GM23338 (cell line): ENCODE measurements at regions not wholly inside any gene's neighbourhood (a gene's known extent, or its start where the extent isn't known, plus 50 kb on each side); places are given as distances from the start of the nearest gene placed in this dataset.

Experiments
- ATAC-seq: fragments of 200-7000 bp; cut with Tn5 transposase; 3 replicates; pipeline ENCODE4 v1.9.1; 2020
- DNase-seq: peaks from one replicate; pipeline ENCODE4 v3.0.0-alpha.2; 2015; ENCODE audit warnings: low spot score
- H2AFZ ChIP-seq: fragments of 200-600 bp; sonication (generic); 2 replicates; pipeline ENCODE4 v1.8.0; 2016; ENCODE audit warnings: antibody characterized with exemption, mild to moderate bottlenecking, moderate library complexity
- H3F3A ChIP-seq: fragments of 200-600 bp; sonication (generic); replicated peaks from 2 replicates; pipeline ENCODE4 v1.8.0; 2017; ENCODE audit warnings: antibody characterized with exemption, mixed run types, low read depth
- H3K27ac ChIP-seq: fragments of 200-600 bp; sonication (generic); 2 replicates; pipeline ENCODE4 v1.6.1; 2016; ENCODE audit warnings: low read depth
- H3K27me3 ChIP-seq: fragments of 200-600 bp; sonication (generic); 2 replicates; pipeline ENCODE4 v1.8.0; 2016; ENCODE audit warnings: mild to moderate bottlenecking, mixed run types, moderate library complexity; ENCODE audit not compliant: insufficient read depth
- H3K36me3 ChIP-seq: fragments of 200-600 bp; sonication (generic); 2 replicates; pipeline ENCODE4 v1.8.0; 2016; ENCODE audit warnings: mild to moderate bottlenecking; ENCODE audit not compliant: insufficient read depth
- H3K4me1 ChIP-seq: fragments of 200-600 bp; sonication (generic); 2 replicates; pipeline ENCODE4 v1.8.0; 2016; ENCODE audit warnings: mild to moderate bottlenecking, moderate library complexity; ENCODE audit not compliant: insufficient read depth
- H3K4me2 ChIP-seq: fragments of 200-600 bp; sonication (generic); 2 replicates; pipeline ENCODE4 v1.7.1; 2017; ENCODE audit warnings: mixed run types
- H3K4me3 ChIP-seq: fragments of 200-600 bp; sonication (generic); 2 replicates; pipeline ENCODE4 v1.6.1; 2016; ENCODE audit warnings: mixed run types
- H3K79me2 ChIP-seq: fragments of 200-600 bp; sonication (generic); replicated peaks from 2 replicates; pipeline ENCODE4 v1.8.0; 2017; ENCODE audit warnings: mild to moderate bottlenecking; ENCODE audit not compliant: insufficient read depth
- H3K9me2 ChIP-seq: fragments of 200-600 bp; sonication (generic); 2 replicates; pipeline ENCODE4 v1.8.0; 2017; ENCODE audit not compliant: insufficient read depth
- H4K20me1 ChIP-seq: fragments of 200-600 bp; sonication (generic); replicated peaks from 2 replicates; pipeline ENCODE4 v1.8.0; 2017; ENCODE audit warnings: mild to moderate bottlenecking; ENCODE audit not compliant: insufficient read depth
- H3K27ac Mint-ChIP-seq: 2 replicates; pipeline ENCODE4 v1.8.0; 2020; ENCODE audit warnings: inconsistent platforms, mild to moderate bottlenecking, moderate library complexity, mixed read lengths
- H3K27me3 Mint-ChIP-seq: 3 replicates; pipeline ENCODE4 v1.8.0; 2022; ENCODE audit warnings: low read depth, mild to moderate bottlenecking, moderate library complexity, mixed read lengths, inconsistent platforms; ENCODE audit not compliant: insufficient read depth, poor library complexity
- H3K36me3 Mint-ChIP-seq: 3 replicates; pipeline ENCODE4 v1.8.0; 2021; ENCODE audit warnings: low read depth, mild to moderate bottlenecking, inconsistent platforms, moderate library complexity, mixed read lengths
- H3K4me1 Mint-ChIP-seq: 3 replicates; pipeline ENCODE4 v1.8.0; 2020; ENCODE audit warnings: mild to moderate bottlenecking, inconsistent platforms, mixed read lengths
- H3K4me3 Mint-ChIP-seq: 3 replicates; pipeline ENCODE4 v1.8.0; 2021; ENCODE audit warnings: moderate library complexity, mild to moderate bottlenecking, inconsistent platforms, mixed read lengths
- H3K9me3 Mint-ChIP-seq: 3 replicates; pipeline ENCODE4 v1.8.0; 2020; ENCODE audit warnings: moderate library complexity, mild to moderate bottlenecking, inconsistent platforms, mixed read lengths
- CREB1 ChIP-seq: fragments of 250-450 bp; sonication (Bioruptor Pico); IDR thresholded peaks from 2 replicates; pipeline ENCODE4 v1.5.0; 2020; ENCODE audit warnings: low read depth, mild to moderate bottlenecking, moderate library complexity
- CTCF ChIP-seq, 2 experiments: fragments of 200-600 bp in 1 of 2; sonication (generic) in 1 of 2; conservative IDR thresholded peaks; 2 replicates each; pipeline versions ENCODE4 v1.5.1 to v1.6.1; 2016 to 2017; ENCODE audit warnings: antibody characterized with exemption in 2 of 2, low read depth in 2 of 2, mild to moderate bottlenecking in 2 of 2, moderate library complexity in 1 of 2
- EZH2 ChIP-seq: fragments of 200-600 bp; sonication (generic); IDR thresholded peaks from one replicate; pipeline ENCODE4 v1.8.0; 2017; ENCODE audit warnings: antibody characterized with exemption, mild to moderate bottlenecking, low read depth; ENCODE audit not compliant: unreplicated experiment
- NANOG ChIP-seq: IDR thresholded peaks from 2 replicates; pipeline ENCODE4 v1.6.1; 2016; ENCODE audit warnings: antibody characterized with exemption, borderline replicate concordance
- STAT1 ChIP-seq: IDR thresholded peaks from one replicate; pipeline ENCODE4 v1.6.1; 2016; ENCODE audit warnings: antibody characterized with exemption; ENCODE audit not compliant: unreplicated experiment
- ZNF114 ChIP-seq: fragments of 250-450 bp; sonication (Bioruptor Pico); IDR thresholded peaks from 2 replicates; pipeline ENCODE4 v1.5.0; 2020; ENCODE audit warnings: mild to moderate bottlenecking, moderate library complexity
- ZNF331 ChIP-seq: fragments of 250-450 bp; sonication (Bioruptor Pico); IDR thresholded peaks from 2 replicates; pipeline ENCODE4 v1.5.0; 2020; ENCODE audit warnings: low read depth, mild to moderate bottlenecking, moderate library complexity
- TF ChIP-seq, protein P1 (sequence below): IDR thresholded peaks from one replicate; pipeline ENCODE4 v1.6.1; 2018; ENCODE audit warnings: antibody characterized with exemption; ENCODE audit not compliant: unreplicated experiment
- TF ChIP-seq, protein P2 (sequence below): IDR thresholded peaks from 2 replicates; pipeline ENCODE4 v1.6.1; 2016; ENCODE audit warnings: antibody characterized with exemption

- TF ChIP-seq, protein P1, sequence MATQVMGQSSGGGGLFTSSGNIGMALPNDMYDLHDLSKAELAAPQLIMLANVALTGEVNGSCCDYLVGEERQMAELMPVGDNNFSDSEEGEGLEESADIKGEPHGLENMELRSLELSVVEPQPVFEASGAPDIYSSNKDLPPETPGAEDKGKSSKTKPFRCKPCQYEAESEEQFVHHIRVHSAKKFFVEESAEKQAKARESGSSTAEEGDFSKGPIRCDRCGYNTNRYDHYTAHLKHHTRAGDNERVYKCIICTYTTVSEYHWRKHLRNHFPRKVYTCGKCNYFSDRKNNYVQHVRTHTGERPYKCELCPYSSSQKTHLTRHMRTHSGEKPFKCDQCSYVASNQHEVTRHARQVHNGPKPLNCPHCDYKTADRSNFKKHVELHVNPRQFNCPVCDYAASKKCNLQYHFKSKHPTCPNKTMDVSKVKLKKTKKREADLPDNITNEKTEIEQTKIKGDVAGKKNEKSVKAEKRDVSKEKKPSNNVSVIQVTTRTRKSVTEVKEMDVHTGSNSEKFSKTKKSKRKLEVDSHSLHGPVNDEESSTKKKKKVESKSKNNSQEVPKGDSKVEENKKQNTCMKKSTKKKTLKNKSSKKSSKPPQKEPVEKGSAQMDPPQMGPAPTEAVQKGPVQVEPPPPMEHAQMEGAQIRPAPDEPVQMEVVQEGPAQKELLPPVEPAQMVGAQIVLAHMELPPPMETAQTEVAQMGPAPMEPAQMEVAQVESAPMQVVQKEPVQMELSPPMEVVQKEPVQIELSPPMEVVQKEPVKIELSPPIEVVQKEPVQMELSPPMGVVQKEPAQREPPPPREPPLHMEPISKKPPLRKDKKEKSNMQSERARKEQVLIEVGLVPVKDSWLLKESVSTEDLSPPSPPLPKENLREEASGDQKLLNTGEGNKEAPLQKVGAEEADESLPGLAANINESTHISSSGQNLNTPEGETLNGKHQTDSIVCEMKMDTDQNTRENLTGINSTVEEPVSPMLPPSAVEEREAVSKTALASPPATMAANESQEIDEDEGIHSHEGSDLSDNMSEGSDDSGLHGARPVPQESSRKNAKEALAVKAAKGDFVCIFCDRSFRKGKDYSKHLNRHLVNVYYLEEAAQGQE, result no peak
- no peak for TF ChIP-seq EZH2
These were observed 92.0 kb upstream of the PAX2 start (continued) for GRCh38 chr10:100653238-100653956.

DNA sequence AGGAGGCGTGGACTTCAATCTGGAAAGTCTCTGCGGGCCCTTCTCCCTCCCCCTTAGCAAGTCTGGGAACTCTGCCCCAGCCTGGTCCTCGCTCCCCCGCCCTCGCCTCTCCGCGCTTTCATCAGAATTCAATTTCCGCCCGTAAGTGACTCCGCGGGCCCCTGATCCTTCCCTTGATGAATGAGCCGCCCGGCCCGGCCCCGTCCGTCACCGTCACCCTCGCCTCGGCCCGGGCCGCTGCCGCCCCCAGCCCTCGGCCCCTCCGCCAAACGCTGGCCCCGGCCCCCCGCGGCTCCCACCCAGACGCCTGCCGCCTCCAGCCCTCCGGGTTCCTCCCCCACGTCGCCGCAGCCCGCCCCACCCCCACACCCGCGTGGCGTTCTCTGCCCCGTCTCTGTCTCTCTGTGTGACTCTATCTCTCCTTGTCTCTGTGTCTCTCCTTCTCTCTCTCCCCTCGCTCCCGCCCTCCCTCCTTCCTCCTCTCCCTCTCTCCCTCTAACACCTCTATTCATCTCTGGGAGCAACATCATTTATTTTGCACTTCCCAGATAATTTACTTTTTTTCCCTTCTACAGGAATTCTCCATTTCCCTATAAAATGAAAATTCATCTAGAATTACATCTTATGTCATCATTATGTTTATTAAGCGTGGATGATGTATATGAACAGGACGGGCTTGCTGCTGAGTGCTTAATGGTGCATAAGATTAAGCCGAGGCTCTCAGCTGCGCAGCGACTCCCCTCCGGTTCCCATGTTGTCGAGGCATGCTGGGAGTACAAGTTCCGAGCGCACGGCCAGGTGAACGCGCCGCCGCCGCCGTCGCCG lies 91.2 kb upstream of the PAX2 start:
- peaks cover 3% of the 10 kb centered on the region; the same call in 1 of the 3 replicates for H3K36me3 Mint-ChIP-seq
- peaks cover 25% of the 10 kb centered on the region for H3K4me1 Mint-ChIP-seq
- H3K4me1 ChIP-seq, result peaks cover 18% of the 10 kb centered on the region
- H3K27ac ChIP-seq, result no peak overlapping the region
- H3K9me3 Mint-ChIP-seq, result peaks cover 8% of the 10 kb centered on the region
- TF ChIP-seq CREB1 (CRISPR knock-in tag), result no peak
- peak; percentile 37 for TF ChIP-seq EZH2
- H3K4me2 ChIP-seq, result peak overlapping the region; percentile 85
- H3K4me3 ChIP-seq, result peak overlapping the region; percentile 56
- peaks cover 73% of the 10 kb centered on the region for H3K27me3 ChIP-seq
- H3K36me3 ChIP-seq, result no peaks in the 10 kb centered on the region
- no peaks in the 10 kb centered on the region for H3K79me2 ChIP-seq
- peaks cover 62% of the 10 kb centered on the region for H3K27me3 Mint-ChIP-seq
- H3K27ac Mint-ChIP-seq, result no peak overlapping the region
- peak overlapping the region; percentile 77 for H3K4me3 Mint-ChIP-seq
- no peaks in the 10 kb centered on the region for H3K9me2 ChIP-seq
- DNase-seq, result peak; percentile 78
- peak overlapping the region; percentile 78 for H2AFZ ChIP-seq
- H3F3A ChIP-seq, result no peaks in the 10 kb centered on the region
- H4K20me1 ChIP-seq, result no peaks in the 10 kb centered on the region; the same call in 1 of the 2 replicates
- ATAC-seq, result peak; percentile 41

- Mint-ChIP-seq H3K27ac (no peak overlapping the region), H3K36me3 (peaks cover 3% of the 10 kb centered on the region; the same call in 1 of the 3 replicates), H3K4me3 (peak overlapping the region; percentile 82), H3K9me3 (peaks cover 8% of the 10 kb centered on the region), H3K4me1 (peaks cover 26% of the 10 kb centered on the region), H3K27me3 (peaks cover 68% of the 10 kb centered on the region)
- ATAC-seq, result peak; percentile 37
- peak; percentile 66 for DNase-seq
- Histone ChIP-seq H3K9me2 (no peaks in the 10 kb centered on the region), H4K20me1 (no peaks in the 10 kb centered on the region; the same call in 1 of the 2 replicates), H3K4me1 (peaks cover 23% of the 10 kb centered on the region), H3K27me3 (peaks cover 80% of the 10 kb centered on the region), H3K36me3 (no peaks in the 10 kb centered on the region), H3K4me3 (peak overlapping the region; percentile 56), H2AFZ (peak overlapping the region; percentile 93), H3K4me2 (peak overlapping the region; percentile 85), H3K79me2 (no peaks in the 10 kb centered on the region), H3K27ac (no peak overlapping the region), H3F3A (no peaks in the 10 kb centered on the region)
- TF ChIP-seq ZNF331 (no peak), CTCF (conservative IDR thresholded peaks at IDR 0.05; ENCODE audit: low read depth in 2 of 2) (no peak), STAT1 (no peak), ZNF114 (CRISPR knock-in tag) (no peak), EZH2 (no peak), NANOG (no peak)
- TF ChIP-seq, protein P2, sequence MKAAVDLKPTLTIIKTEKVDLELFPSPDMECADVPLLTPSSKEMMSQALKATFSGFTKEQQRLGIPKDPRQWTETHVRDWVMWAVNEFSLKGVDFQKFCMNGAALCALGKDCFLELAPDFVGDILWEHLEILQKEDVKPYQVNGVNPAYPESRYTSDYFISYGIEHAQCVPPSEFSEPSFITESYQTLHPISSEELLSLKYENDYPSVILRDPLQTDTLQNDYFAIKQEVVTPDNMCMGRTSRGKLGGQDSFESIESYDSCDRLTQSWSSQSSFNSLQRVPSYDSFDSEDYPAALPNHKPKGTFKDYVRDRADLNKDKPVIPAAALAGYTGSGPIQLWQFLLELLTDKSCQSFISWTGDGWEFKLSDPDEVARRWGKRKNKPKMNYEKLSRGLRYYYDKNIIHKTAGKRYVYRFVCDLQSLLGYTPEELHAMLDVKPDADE, result no peak
- TF ChIP-seq, protein P1, result no peak
These were observed 90.5 kb upstream of the PAX2 start for GRCh38 chr10:100654782-100655325.
